Mucosa of rectum (tissue), 2 donors: ENCODE measurements at regions not wholly inside any gene's neighbourhood (a gene's known extent, or its start where the extent isn't known, plus 50 kb on each side); places are given as distances from the start of the nearest gene placed in this dataset.

ENCODE experiments used
- H3K27ac ChIP-seq, 2 donors: one replicate each; pipeline ENCODE4 v1.7.0; 2013; ENCODE audit warnings: inconsistent platforms in 2 of 2, low read depth in 2 of 2, low read length in 2 of 2
- H3K27me3 ChIP-seq, 2 donors: one replicate each; pipeline ENCODE4 v1.7.0; 2013; ENCODE audit warnings: low read length in 2 of 2; ENCODE audit not compliant: control insufficient read depth in 2 of 2, insufficient read depth in 2 of 2
- H3K36me3 ChIP-seq, 2 donors: one replicate each; pipeline ENCODE4 v1.7.0; 2013; ENCODE audit warnings: low read length in 2 of 2; ENCODE audit not compliant: control insufficient read depth in 2 of 2, insufficient read depth in 2 of 2
- H3K4me1 ChIP-seq, 2 donors: one replicate each; pipeline ENCODE4 v1.7.0; 2013; ENCODE audit warnings: low read length in 2 of 2, mild to moderate bottlenecking in 1 of 2; ENCODE audit not compliant: control insufficient read depth in 2 of 2, insufficient read depth in 2 of 2
- H3K4me3 ChIP-seq, 2 donors: one replicate each; pipeline ENCODE4 v1.7.0; 2013; ENCODE audit warnings: low read length in 2 of 2
- H3K9ac ChIP-seq, 2 donors: one replicate each; pipeline ENCODE4 v1.7.0; 2013; ENCODE audit warnings: low read length in 2 of 2, low read depth in 1 of 2, mild to moderate bottlenecking in 1 of 2
- H3K9me3 ChIP-seq, 2 donors: one replicate each; pipeline ENCODE4 v1.7.0; 2013; ENCODE audit warnings: low read length in 2 of 2; ENCODE audit not compliant: control insufficient read depth in 2 of 2
- donor health status: healthy.
- donor health status: Normal muscosa, but diverticular disease.

GRCh38 chr21:33984021-33984481 is 68.4 kb upstream of the ATP5PO start:
- peaks cover 0 to 3% of the 10 kb centered on the region in 2 donors for H3K27me3 ChIP-seq
- H3K4me3 ChIP-seq = no peak overlapping the region
- H3K27ac ChIP-seq = no peak overlapping the region
- H3K9me3 ChIP-seq = no peaks in the 10 kb centered on the region
- H3K9ac ChIP-seq = no peak overlapping the region
- no peaks in the 10 kb centered on the region for H3K36me3 ChIP-seq
- H3K4me1 ChIP-seq = peaks cover 3% of the 10 kb centered on the region in 2 donors

- Histone ChIP-seq H3K9me3 (no peaks in the 10 kb centered on the region), H3K36me3 (no peaks in the 10 kb centered on the region), H3K4me3 (no peak overlapping the region), H3K27ac (no peak overlapping the region), H3K4me1 (peaks cover 0 to 3% of the 10 kb centered on the region in 2 donors), H3K9ac (no peak overlapping the region), H3K27me3 (peaks cover 0 to 3% of the 10 kb centered on the region in 2 donors)
Measured at GRCh38 chr21:33981391-33982101, 65.9 kb upstream of the ATP5PO start.

DNA sequence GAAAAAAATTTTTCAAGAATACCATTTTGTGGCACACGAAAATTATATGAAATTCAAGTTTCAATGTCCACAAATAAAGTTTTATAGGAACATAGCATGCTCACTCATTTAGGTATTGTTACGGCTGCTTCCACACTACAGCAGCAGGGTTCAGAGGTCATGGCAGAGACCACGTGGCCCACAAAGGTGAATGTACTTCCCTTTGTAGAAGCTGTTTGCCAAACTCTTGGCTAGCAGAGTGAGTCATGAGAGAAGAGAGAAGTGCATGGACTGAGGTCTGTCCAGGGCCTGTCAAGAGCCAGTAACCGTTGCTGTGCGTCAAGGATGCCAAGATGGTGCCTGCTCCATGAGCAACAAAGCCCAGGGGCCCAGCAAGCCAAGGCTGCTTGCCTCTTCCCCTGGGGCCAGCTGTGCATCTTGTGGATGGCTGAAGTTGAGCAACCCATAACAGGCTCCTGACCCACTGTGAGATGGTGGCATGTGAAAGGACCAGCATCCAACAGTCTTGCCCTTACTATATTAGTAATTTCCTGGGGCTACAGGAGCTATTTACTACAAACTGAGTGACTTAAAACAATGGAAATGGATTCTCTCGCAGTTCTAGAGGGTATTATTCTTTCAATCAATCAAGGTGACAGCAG is 64.8 kb upstream of the ATP5PO start:
- H3K36me3 ChIP-seq = no peaks in the 10 kb centered on the region
- no peak overlapping the region for H3K4me3 ChIP-seq
- no peaks in the 10 kb centered on the region for H3K9me3 ChIP-seq
- H3K9ac ChIP-seq = no peak overlapping the region
- H3K4me1 ChIP-seq = peaks cover 3 to 14% of the 10 kb centered on the region in 2 donors
- no peak overlapping the region for H3K27ac ChIP-seq
- H3K27me3 ChIP-seq = peaks cover 0 to 3% of the 10 kb centered on the region in 2 donors

- H3K27ac ChIP-seq = no peak overlapping the region
Measured at GRCh38 chr21:33978585-33978984, 63.0 kb upstream of the ATP5PO start.

GRCh38 chr21:33977721-33978369 is 62.2 kb upstream of the ATP5PO start:
- Histone ChIP-seq H3K9me3 (no peaks in the 10 kb centered on the region), H3K4me3 (no peak overlapping the region), H3K9ac (no peak overlapping the region), H3K27ac (no peak overlapping the region), H3K36me3 (no peaks in the 10 kb centered on the region), H3K27me3 (no peaks in the 10 kb centered on the region), H3K4me1 (peaks cover 3 to 14% of the 10 kb centered on the region in 2 donors)

More at GRCh38 chr21:33978585-33978984, 63.0 kb upstream of the ATP5PO start:
- no peak overlapping the region for H3K4me3 ChIP-seq
- no peak overlapping the region for H3K9ac ChIP-seq
- H3K27me3 ChIP-seq = no peaks in the 10 kb centered on the region
- H3K9me3 ChIP-seq = no peaks in the 10 kb centered on the region
- no peaks in the 10 kb centered on the region for H3K36me3 ChIP-seq
- H3K4me1 ChIP-seq = peaks cover 3 to 14% of the 10 kb centered on the region in 2 donors

DNA sequence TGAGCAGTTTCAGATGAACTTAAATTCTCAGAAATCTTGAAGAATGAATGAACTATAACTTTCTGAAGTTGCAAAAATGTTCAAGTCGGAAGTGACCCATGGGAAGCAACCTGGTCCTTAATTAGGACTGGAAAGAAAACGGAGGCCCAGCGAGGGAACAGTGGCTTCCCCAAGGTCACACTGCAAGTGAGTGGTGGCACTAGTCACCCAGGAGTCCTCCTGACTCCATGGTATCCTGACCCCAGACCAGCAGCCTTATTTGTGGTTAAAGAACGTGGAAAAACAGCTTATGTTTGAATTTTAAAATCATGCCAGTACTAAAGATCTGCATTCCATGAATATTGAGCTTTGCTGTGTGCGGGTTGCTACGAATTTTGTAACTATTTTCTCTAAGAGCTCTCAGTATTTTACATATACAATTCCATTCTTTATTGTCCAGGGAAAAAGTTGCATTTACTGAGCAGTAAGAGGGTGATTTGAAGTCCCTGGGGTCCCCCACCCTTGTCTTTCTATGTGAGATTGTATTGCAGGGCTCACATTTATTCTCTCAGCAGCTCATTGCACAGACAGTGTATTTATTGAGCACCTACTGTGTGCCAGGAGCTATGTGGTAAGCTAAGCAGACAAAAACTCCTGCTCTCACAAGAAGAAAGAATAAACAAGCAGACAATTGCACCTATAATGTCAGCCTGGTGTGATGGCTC is 61.6 kb upstream of the ATP5PO start:
- Histone ChIP-seq H3K36me3 (no peaks in the 10 kb centered on the region), H3K27ac (peak overlapping the region in 1 of 2 donors; percentile 9)

DNA sequence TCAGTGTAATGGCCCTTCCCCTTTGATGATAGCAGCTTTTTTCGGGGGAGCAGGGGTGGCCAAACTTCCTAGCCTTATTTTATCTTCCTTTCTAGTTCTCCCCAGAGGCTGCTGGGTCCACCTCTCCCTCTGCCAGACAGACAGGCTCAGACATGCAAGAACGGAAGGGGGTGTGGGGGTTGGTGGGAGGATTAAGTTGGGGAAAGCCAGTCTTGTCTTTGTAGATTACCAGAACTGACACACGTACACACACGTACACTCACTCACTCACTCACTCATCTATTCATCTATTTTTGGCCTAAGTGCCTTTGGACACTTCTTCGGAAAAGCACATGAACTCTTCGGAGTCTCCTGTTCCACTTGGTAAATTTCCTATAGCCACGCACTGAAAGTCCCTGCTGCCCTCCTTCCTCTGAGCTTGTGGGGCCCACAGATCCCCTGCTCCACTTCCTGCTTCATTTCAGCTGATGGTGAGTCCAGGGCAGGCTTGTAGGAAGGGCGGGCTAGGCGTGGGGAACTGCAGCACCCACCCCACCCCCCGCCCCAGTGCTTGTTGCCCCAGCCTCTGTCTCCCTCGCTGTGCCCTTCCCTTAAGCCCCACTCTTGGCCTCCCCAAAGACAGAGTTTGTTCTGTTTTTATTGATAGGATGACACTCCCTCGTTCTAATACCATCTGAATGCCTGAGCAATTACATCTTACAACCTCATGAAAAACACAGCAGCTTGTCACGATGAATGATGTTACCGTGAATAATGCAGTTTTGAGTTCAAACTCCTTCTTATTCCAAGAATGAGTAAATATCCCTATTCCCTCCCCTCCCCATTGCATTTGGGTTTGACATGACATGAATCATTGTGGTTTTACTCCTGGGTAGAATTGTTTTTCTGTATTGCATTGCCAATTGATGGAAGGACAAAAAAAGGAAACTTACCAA is 60.7 kb upstream of the ATP5PO start:
- H3K36me3 ChIP-seq = no peaks in the 10 kb centered on the region
- no peaks in the 10 kb centered on the region for H3K27me3 ChIP-seq
- H3K27ac ChIP-seq = peak overlapping the region; percentile 61 to 65
- peaks cover 8 to 20% of the 10 kb centered on the region in 2 donors for H3K4me1 ChIP-seq
- no peaks in the 10 kb centered on the region for H3K9me3 ChIP-seq
- H3K4me3 ChIP-seq = peak overlapping the region in 1 of 2 donors; percentile 41
- peak overlapping the region in 1 of 2 donors; percentile 52 for H3K9ac ChIP-seq

More for the DNA sequence above, 61.6 kb upstream of the ATP5PO start:
- H3K4me1 ChIP-seq = peaks cover 3 to 14% of the 10 kb centered on the region in 2 donors
- no peaks in the 10 kb centered on the region for H3K27me3 ChIP-seq
- H3K4me3 ChIP-seq = no peak overlapping the region
- no peak overlapping the region for H3K9ac ChIP-seq
- no peaks in the 10 kb centered on the region for H3K9me3 ChIP-seq

GRCh38 chr21:33975548-33976081 is 60.0 kb upstream of the ATP5PO start:
- H3K27me3 ChIP-seq = no peaks in the 10 kb centered on the region
- no peaks in the 10 kb centered on the region for H3K36me3 ChIP-seq
- H3K4me1 ChIP-seq = peaks cover 11 to 25% of the 10 kb centered on the region in 2 donors
- H3K9ac ChIP-seq = peak overlapping the region in 1 of 2 donors; percentile 52
- H3K27ac ChIP-seq = peak overlapping the region; percentile 61 to 65
- H3K4me3 ChIP-seq = peak overlapping the region in 1 of 2 donors; percentile 41
- no peaks in the 10 kb centered on the region for H3K9me3 ChIP-seq
